B cell (primary cell): ENCODE measurements at regions not wholly inside any gene's neighbourhood (a gene's known extent, or its start where the extent isn't known, plus 50 kb on each side); places are given as distances from the start of the nearest gene placed in this dataset.

ENCODE experiments used
- ATAC-seq: fragments of 200-7000 bp; cut with Tn5 transposase; one replicate; pipeline ENCODE4 v1.10.0; 2021; ENCODE audit warnings: low read depth, mild to moderate bottlenecking, moderate number of reproducible peaks, moderate library complexity
- CTCF ChIA-PET: fragments of 350-600 bp; sonication (Branson Sonifier 250); formaldehyde crosslinking; loops from one replicate; lab custom pipeline; 2021; ENCODE audit warnings: antibody characterized with exemption, inconsistent platforms; lab: Charles Lee
- POLR2A ChIA-PET: fragments of 350-600 bp; sonication (Branson Sonifier 250); formaldehyde crosslinking; loops from one replicate; lab custom pipeline; 2021; ENCODE audit warnings: antibody characterized with exemption; lab: Charles Lee
- DNase-seq: peaks from one replicate; pipeline ENCODE4 v3.0.0; 2013
- H2AFZ ChIP-seq: 2 replicates; pipeline ENCODE4 v1.6.1; 2012; ENCODE audit warnings: mild to moderate bottlenecking, low read depth, low read length; ENCODE audit not compliant: insufficient read depth, poor library complexity, severe bottlenecking
- H3K27ac ChIP-seq, 2 donors: 1 replicate in 1 of 2; 2 replicates in 1 of 2; pipeline ENCODE4 v1.5.1; 2012 to 2013; ENCODE audit warnings: low read length in 2 of 2, mild to moderate bottlenecking in 2 of 2, moderate library complexity in 1 of 2
- H3K27me3 ChIP-seq, 4 experiments: fragments of 200-600 bp in 1 of 4; sonication (generic) in 1 of 4; replicated peaks in 1 of 4; 1 replicate in 2 of 4; 2 replicates in 2 of 4; pipeline versions ENCODE4 v1.6.1 to v1.7.0; 2013 to 2016; ENCODE audit warnings: low read length in 3 of 4, mild to moderate bottlenecking in 2 of 4, mixed read lengths in 1 of 4, moderate library complexity in 1 of 4; ENCODE audit not compliant: insufficient read depth in 4 of 4, control insufficient read depth in 3 of 4; ENCODE audit errors: control extremely low read depth in 1 of 4
- H3K36me3 ChIP-seq, 2 experiments: replicated peaks in 1 of 2; 1 replicate in 1 of 2; 2 replicates in 1 of 2; pipeline versions ENCODE4 v1.6.1 to v1.7.1; 2013; ENCODE audit warnings: low read length in 1 of 2; ENCODE audit not compliant: insufficient read depth in 2 of 2, control insufficient read depth in 1 of 2; ENCODE audit errors: control extremely low read depth in 1 of 2, extremely low read depth in 1 of 2
- H3K4me1 ChIP-seq, 2 donors: fragments of 200-600 bp in 1 of 2; sonication (generic) in 1 of 2; 1 replicate in 1 of 2; 2 replicates in 1 of 2; pipeline versions ENCODE4 v1.5.1 to v1.6.1; 2013 to 2017; ENCODE audit warnings: low read length in 2 of 2; ENCODE audit not compliant: control insufficient read depth in 2 of 2, insufficient read depth in 2 of 2
- H3K4me2 ChIP-seq: replicated peaks from 2 replicates; pipeline ENCODE3; 2012; ENCODE audit warnings: mild to moderate bottlenecking, low read depth, low read length; ENCODE audit not compliant: poor library complexity, severe bottlenecking
- H3K4me3 ChIP-seq, 5 experiments: fragments of 200-600 bp in 1 of 5; sonication (generic) in 1 of 5; 1 replicate in 3 of 5; 2 replicates in 2 of 5; pipeline versions ENCODE4 v1.5.1 to v1.7.0; 2011 to 2016; ENCODE audit warnings: low read length in 4 of 5, mild to moderate bottlenecking in 4 of 5, low read depth in 2 of 5, control low read depth in 1 of 5, moderate library complexity in 1 of 5; ENCODE audit not compliant: insufficient read depth in 1 of 5; ENCODE audit errors: control extremely low read depth in 1 of 5, extremely low read depth in 1 of 5
- H3K79me2 ChIP-seq: fragments of 200-600 bp; sonication (generic); one replicate; pipeline ENCODE4 v1.6.0; 2016; ENCODE audit warnings: low read length; ENCODE audit not compliant: control insufficient read depth, insufficient read depth
- H3K9ac ChIP-seq: fragments of 200-600 bp; sonication (generic); 2 replicates; pipeline ENCODE4 v1.6.1; 2017; ENCODE audit warnings: mild to moderate bottlenecking, low read length, moderate library complexity
- H3K9me3 ChIP-seq, 3 donors: one replicate each; pipeline versions ENCODE4 v1.6.1 to v1.7.1; 2013; ENCODE audit warnings: low read length in 2 of 3; ENCODE audit not compliant: control insufficient read depth in 2 of 3, insufficient read depth in 1 of 3; ENCODE audit errors: control extremely low read depth in 1 of 3
- H4K20me1 ChIP-seq: 2 replicates; pipeline ENCODE4 v1.6.0; 2012; ENCODE audit warnings: mild to moderate bottlenecking, low read length; ENCODE audit not compliant: insufficient read depth, control insufficient read depth, poor library complexity, severe bottlenecking
- H3K27ac Mint-ChIP-seq: one replicate; pipeline ENCODE4 v1.8.0; 2021; ENCODE audit warnings: mixed read lengths
- H3K27me3 Mint-ChIP-seq: one replicate; pipeline ENCODE4 v1.8.0; 2021; ENCODE audit warnings: mixed read lengths
- H3K4me1 Mint-ChIP-seq: one replicate; pipeline ENCODE4 v1.8.0; 2021; ENCODE audit warnings: mixed read lengths
- H3K4me3 Mint-ChIP-seq: one replicate; pipeline ENCODE4 v1.8.0; 2021; ENCODE audit warnings: mixed read lengths
- H3K9me3 Mint-ChIP-seq: one replicate; pipeline ENCODE4 v1.8.0; 2022; ENCODE audit warnings: mixed read lengths; ENCODE audit not compliant: insufficient read depth
- CTCF ChIP-seq: fragments of 200-600 bp; IDR thresholded peaks from one replicate; pipeline ENCODE4 v1.8.0; 2022; ENCODE audit warnings: antibody characterized with exemption, mild to moderate bottlenecking
- EZH2 ChIP-seq: IDR thresholded peaks from 2 replicates; pipeline ENCODE4 v1.6.1; 2012; ENCODE audit warnings: borderline replicate concordance, low read depth, mild to moderate bottlenecking, moderate library complexity, low read length; ENCODE audit not compliant: insufficient read depth, poor library complexity, severe bottlenecking
- WGBS: methylation state at CpG from one replicate; pipeline ENCODE4 v1.1.5; 2013; ENCODE audit warnings: missing lambda C conversion rate; ENCODE audit not compliant: insufficient coverage; 5-methylcytosine and 5-hydroxymethylcytosine counted together
- intact Hi-C: fragments of 100-400 bp; cut with micrococcal nuclease; formaldehyde crosslinking; loops from one replicate; pipeline ENCODE4 v1.10.0; 2022

GRCh38 chrX:16416588-16416987 lies 233.4 kb upstream of the S100G start:
- Histone ChIP-seq H3K27ac (no peak overlapping the region), H3K27me3 (no peaks in the 10 kb centered on the region), H3K4me2 (no peak overlapping the region), H3K9me3 (no peaks in the 10 kb centered on the region), H3K4me1 (no peaks in the 10 kb centered on the region), H3K9ac (no peak overlapping the region), H3K4me3 (no peak overlapping the region), H3K79me2 (no peaks in the 10 kb centered on the region), H3K36me3 (no peaks in the 10 kb centered on the region), H4K20me1 (no peaks in the 10 kb centered on the region), H2AFZ (no peak overlapping the region)
- ATAC-seq, result no peak
- ChIA-PET POLR2A (no interaction called here), CTCF (no interaction called here)
- H3K4me3 Mint-ChIP-seq, result no peak overlapping the region
- no peak overlapping the region for H3K27ac Mint-ChIP-seq
- peaks cover 4% of the 10 kb centered on the region for H3K27me3 Mint-ChIP-seq
- TF ChIP-seq EZH2, result no peak
- TF ChIP-seq CTCF, result no peak
- no peaks in the 10 kb centered on the region for H3K4me1 Mint-ChIP-seq
- DNase-seq, result no peak
- H3K9me3 Mint-ChIP-seq, result no peaks in the 10 kb centered on the region
- WGBS, result no CpG with 5 or more reads among the region's 1 CpG
- intact Hi-C loops, result no loop called here

- Histone ChIP-seq H3K27ac (no peak overlapping the region), H3K36me3 (no peaks in the 10 kb centered on the region), H4K20me1 (no peaks in the 10 kb centered on the region), H3K4me2 (no peak overlapping the region), H3K4me3 (no peak overlapping the region), H3K27me3 (no peaks in the 10 kb centered on the region), H3K79me2 (no peaks in the 10 kb centered on the region), H2AFZ (no peak overlapping the region), H3K9ac (no peak overlapping the region), H3K4me1 (no peaks in the 10 kb centered on the region), H3K9me3 (no peaks in the 10 kb centered on the region)
- intact Hi-C loops, result no loop called here
- ChIA-PET POLR2A (no interaction called here), CTCF (no interaction called here)
- TF ChIP-seq EZH2 (no peak), CTCF (no peak)
- ATAC-seq, result no peak
- H3K4me3 Mint-ChIP-seq, result no peak overlapping the region
- no peak for DNase-seq
- H3K4me1 Mint-ChIP-seq, result no peaks in the 10 kb centered on the region
- H3K27me3 Mint-ChIP-seq, result peaks cover 6% of the 10 kb centered on the region
- no peaks in the 10 kb centered on the region for H3K9me3 Mint-ChIP-seq
- no peak overlapping the region for H3K27ac Mint-ChIP-seq
These were observed 231.3 kb upstream of the S100G start for GRCh38 chrX:16418650-16419049.
